ENCODE measurements at regions not wholly inside any gene's neighbourhood (a gene's known extent, or its start where the extent isn't known, plus 50 kb on each side); places are given as distances from the start of the nearest gene placed in this dataset.

- no peak overlapping the region for H2AFZ ChIP-seq (ENCODE audit: insufficient read depth, low read length, poor library complexity)
- H2BK5ac ChIP-seq (ENCODE audit: low read depth, low read length, poor library complexity) = no peak overlapping the region
- no peak overlapping the region for H3K4me2 ChIP-seq (ENCODE audit: low read length)
- no peak overlapping the region for H4K91ac ChIP-seq (ENCODE audit: low read depth, low read length)
- H4K12ac ChIP-seq (ENCODE audit: low read depth, low read length) = no peak overlapping the region
- H3K23ac ChIP-seq (ENCODE audit: low read length) = no peak overlapping the region
- no peak overlapping the region for H2BK12ac ChIP-seq (ENCODE audit: low read length)
- no peaks in the 10 kb centered on the region for H3K27me3 ChIP-seq (ENCODE audit: insufficient read depth, low read length)
- peaks cover 1% of the 10 kb centered on the region for H3K9me3 ChIP-seq (ENCODE audit: insufficient read depth, low read depth, low read length)
- H3K4me3 ChIP-seq (ENCODE audit: low read depth, low read length) = no peak overlapping the region
- peaks cover 0 to 3% of the 10 kb centered on the region in 2 experiments for H3K4me1 ChIP-seq (ENCODE audit: control insufficient read depth in 1 of 2, insufficient read depth in 2 of 2, low read length in 2 of 2)
- no peak overlapping the region for H3K9ac ChIP-seq (ENCODE audit: low read length)
- no peak for DNase-seq
- H3K36me3 ChIP-seq (ENCODE audit: control insufficient read depth in 1 of 2, insufficient read depth in 2 of 2, low read length in 2 of 2) = peaks cover 2 to 11% of the 10 kb centered on the region in 2 experiments
- no peak overlapping the region for H3K27ac ChIP-seq (ENCODE audit: low read depth, low read length)
- no peak overlapping the region for H2BK120ac ChIP-seq (ENCODE audit: insufficient read depth, low read length, poor library complexity)
- H3K18ac ChIP-seq (ENCODE audit: low read length) = no peak overlapping the region
- no peak overlapping the region for H3K14ac ChIP-seq (ENCODE audit: low read length)
- no peaks in the 10 kb centered on the region for H3K79me2 ChIP-seq (ENCODE audit: control insufficient read depth, insufficient read depth, low read length, poor library complexity)
- H4K8ac ChIP-seq (ENCODE audit: low read depth, low read length) = no peak overlapping the region
- no peaks in the 10 kb centered on the region for H3K79me1 ChIP-seq (ENCODE audit: low read length)
- no peak overlapping the region for H3K4ac ChIP-seq (ENCODE audit: low read depth, low read length)
- no peak overlapping the region for H2AK5ac ChIP-seq (ENCODE audit: low read length)
- WGBS (ENCODE audit: extremely low coverage, insufficient coverage, insufficient read length) = no CpG with 5 or more reads among the region's 10 CpGs
Measured at GRCh38 chr16:27729516-27730304, 179.8 kb downstream of the KATNIP start.

- Histone ChIP-seq H3K4ac (ENCODE audit: low read depth, low read length) (no peak overlapping the region), H4K91ac (ENCODE audit: low read depth, low read length) (no peak overlapping the region), H2AK5ac (ENCODE audit: low read length) (no peak overlapping the region), H3K9ac (ENCODE audit: low read length) (no peak overlapping the region), H3K27ac (ENCODE audit: low read depth, low read length) (no peak overlapping the region), H3K9me3 (ENCODE audit: insufficient read depth, low read depth, low read length) (peaks cover 1% of the 10 kb centered on the region), H3K4me2 (ENCODE audit: low read length) (no peak overlapping the region), H3K18ac (ENCODE audit: low read length) (no peak overlapping the region), H2BK5ac (ENCODE audit: low read depth, low read length, poor library complexity) (no peak overlapping the region), H3K14ac (ENCODE audit: low read length) (no peak overlapping the region), H3K23ac (ENCODE audit: low read length) (no peak overlapping the region), H3K27me3 (ENCODE audit: insufficient read depth, low read length) (no peaks in the 10 kb centered on the region), H2AFZ (ENCODE audit: insufficient read depth, low read length, poor library complexity) (no peak overlapping the region), H2BK120ac (ENCODE audit: insufficient read depth, low read length, poor library complexity) (no peak overlapping the region), H2BK12ac (ENCODE audit: low read length) (no peak overlapping the region), H3K36me3 (ENCODE audit: control insufficient read depth in 1 of 2, insufficient read depth in 2 of 2, low read length in 2 of 2) (peaks cover 2% of the 10 kb centered on the region in 2 experiments), H4K8ac (ENCODE audit: low read depth, low read length) (no peak overlapping the region), H3K4me1 (ENCODE audit: control insufficient read depth in 1 of 2, insufficient read depth in 2 of 2, low read length in 2 of 2) (peaks cover 0 to 3% of the 10 kb centered on the region in 2 experiments), H3K4me3 (ENCODE audit: low read depth, low read length) (no peak overlapping the region), H3K79me2 (ENCODE audit: control insufficient read depth, insufficient read depth, low read length, poor library complexity) (no peaks in the 10 kb centered on the region), H3K79me1 (ENCODE audit: low read length) (no peaks in the 10 kb centered on the region), H4K12ac (ENCODE audit: low read depth, low read length) (no peak overlapping the region)
- no peak for DNase-seq
- no CpG with 5 or more reads among the region's 6 CpGs for WGBS (ENCODE audit: extremely low coverage, insufficient coverage, insufficient read length)
Measured at GRCh38 chr16:27730661-27731210, 180.8 kb downstream of the KATNIP start.

- H3K36me3 ChIP-seq (ENCODE audit: control insufficient read depth in 1 of 2, insufficient read depth in 2 of 2, low read length in 2 of 2) = no peaks in the 10 kb centered on the region
- no peak overlapping the region for H3K27ac ChIP-seq (ENCODE audit: low read depth, low read length)
- H4K91ac ChIP-seq (ENCODE audit: low read depth, low read length) = no peak overlapping the region
- H4K12ac ChIP-seq (ENCODE audit: low read depth, low read length) = no peak overlapping the region
- no peaks in the 10 kb centered on the region for H3K27me3 ChIP-seq (ENCODE audit: insufficient read depth, low read length)
- H3K9me3 ChIP-seq (ENCODE audit: insufficient read depth, low read depth, low read length) = no peaks in the 10 kb centered on the region
- H3K23ac ChIP-seq (ENCODE audit: low read length) = no peak overlapping the region
- no peak overlapping the region for H2BK5ac ChIP-seq (ENCODE audit: low read depth, low read length, poor library complexity)
- H3K14ac ChIP-seq (ENCODE audit: low read length) = no peak overlapping the region
- no peak overlapping the region for H2BK12ac ChIP-seq (ENCODE audit: low read length)
- H3K4me1 ChIP-seq (ENCODE audit: control insufficient read depth in 1 of 2, insufficient read depth in 2 of 2, low read length in 2 of 2) = peaks cover 0 to 3% of the 10 kb centered on the region in 2 experiments
- no CpG with 5 or more reads among the region's 5 CpGs for WGBS (ENCODE audit: extremely low coverage, insufficient coverage, insufficient read length)
- no peak overlapping the region for H2BK120ac ChIP-seq (ENCODE audit: insufficient read depth, low read length, poor library complexity)
- no peak overlapping the region for H3K4me2 ChIP-seq (ENCODE audit: low read length)
- no peak overlapping the region for H3K9ac ChIP-seq (ENCODE audit: low read length)
- no peak overlapping the region for H2AK5ac ChIP-seq (ENCODE audit: low read length)
- H2AFZ ChIP-seq (ENCODE audit: insufficient read depth, low read length, poor library complexity) = no peak overlapping the region
- no peak for DNase-seq
- H3K4me3 ChIP-seq (ENCODE audit: low read depth, low read length) = no peak overlapping the region
- no peak overlapping the region for H3K18ac ChIP-seq (ENCODE audit: low read length)
- no peaks in the 10 kb centered on the region for H3K79me1 ChIP-seq (ENCODE audit: low read length)
- no peak overlapping the region for H3K4ac ChIP-seq (ENCODE audit: low read depth, low read length)
- H3K79me2 ChIP-seq (ENCODE audit: control insufficient read depth, insufficient read depth, low read length, poor library complexity) = no peaks in the 10 kb centered on the region
- no peak overlapping the region for H4K8ac ChIP-seq (ENCODE audit: low read depth, low read length)
Measured at GRCh38 chr16:27735031-27735430, 185.1 kb downstream of the KATNIP start.

- Histone ChIP-seq H3K23ac (ENCODE audit: low read length) (no peak overlapping the region), H3K4me2 (ENCODE audit: low read length) (no peak overlapping the region), H3K36me3 (ENCODE audit: control insufficient read depth in 1 of 2, insufficient read depth in 2 of 2, low read length in 2 of 2) (peaks cover 2 to 5% of the 10 kb centered on the region in 2 experiments), H3K9me3 (ENCODE audit: insufficient read depth, low read depth, low read length) (no peaks in the 10 kb centered on the region), H3K18ac (ENCODE audit: low read length) (no peak overlapping the region), H4K12ac (ENCODE audit: low read depth, low read length) (no peak overlapping the region), H3K27me3 (ENCODE audit: insufficient read depth, low read length) (no peaks in the 10 kb centered on the region), H3K4me1 (ENCODE audit: control insufficient read depth in 1 of 2, insufficient read depth in 2 of 2, low read length in 2 of 2) (peaks cover 0 to 4% of the 10 kb centered on the region in 2 experiments), H3K9ac (ENCODE audit: low read length) (no peak overlapping the region), H3K4me3 (ENCODE audit: low read depth, low read length) (no peak overlapping the region), H4K91ac (ENCODE audit: low read depth, low read length) (no peak overlapping the region), H3K4ac (ENCODE audit: low read depth, low read length) (no peak overlapping the region), H3K27ac (ENCODE audit: low read depth, low read length) (no peak overlapping the region), H2BK12ac (ENCODE audit: low read length) (no peak overlapping the region), H2BK120ac (ENCODE audit: insufficient read depth, low read length, poor library complexity) (no peak overlapping the region), H4K8ac (ENCODE audit: low read depth, low read length) (no peak overlapping the region), H3K79me2 (ENCODE audit: control insufficient read depth, insufficient read depth, low read length, poor library complexity) (no peaks in the 10 kb centered on the region), H2AK5ac (ENCODE audit: low read length) (no peak overlapping the region), H2BK5ac (ENCODE audit: low read depth, low read length, poor library complexity) (no peak overlapping the region), H2AFZ (ENCODE audit: insufficient read depth, low read length, poor library complexity) (no peak overlapping the region), H3K79me1 (ENCODE audit: low read length) (no peaks in the 10 kb centered on the region), H3K14ac (ENCODE audit: low read length) (no peak overlapping the region)
- DNase-seq = no peak
- no CpG with 5 or more reads among the region's 6 CpGs for WGBS (ENCODE audit: extremely low coverage, insufficient coverage, insufficient read length)
Measured at GRCh38 chr16:27736431-27736830, 186.5 kb downstream of the KATNIP start.
